ENCODE measurements at regions not wholly inside any gene's neighbourhood (a gene's known extent, or its start where the extent isn't known, plus 50 kb on each side); places are given as distances from the start of the nearest gene placed in this dataset.

DNA sequence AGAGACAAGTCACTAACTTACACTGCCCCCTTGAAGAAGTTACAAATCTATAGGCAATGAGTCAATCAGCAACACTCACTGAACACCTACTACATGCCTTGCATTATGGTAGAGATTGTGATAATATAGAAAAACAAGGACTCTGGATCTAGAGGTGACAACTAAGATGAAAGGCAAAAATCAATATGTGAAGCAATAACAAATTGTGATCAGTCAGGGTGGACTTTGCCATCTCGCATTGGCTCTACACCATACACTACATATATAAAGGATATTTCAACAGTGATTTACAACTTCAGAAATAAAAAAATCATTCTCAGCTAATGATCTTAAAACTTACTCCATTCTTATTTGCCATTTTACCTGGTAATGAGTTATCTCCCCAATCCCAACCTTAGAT, 210.7 kb upstream of the CD96 start:
- TF ChIP-seq, protein P1, sequence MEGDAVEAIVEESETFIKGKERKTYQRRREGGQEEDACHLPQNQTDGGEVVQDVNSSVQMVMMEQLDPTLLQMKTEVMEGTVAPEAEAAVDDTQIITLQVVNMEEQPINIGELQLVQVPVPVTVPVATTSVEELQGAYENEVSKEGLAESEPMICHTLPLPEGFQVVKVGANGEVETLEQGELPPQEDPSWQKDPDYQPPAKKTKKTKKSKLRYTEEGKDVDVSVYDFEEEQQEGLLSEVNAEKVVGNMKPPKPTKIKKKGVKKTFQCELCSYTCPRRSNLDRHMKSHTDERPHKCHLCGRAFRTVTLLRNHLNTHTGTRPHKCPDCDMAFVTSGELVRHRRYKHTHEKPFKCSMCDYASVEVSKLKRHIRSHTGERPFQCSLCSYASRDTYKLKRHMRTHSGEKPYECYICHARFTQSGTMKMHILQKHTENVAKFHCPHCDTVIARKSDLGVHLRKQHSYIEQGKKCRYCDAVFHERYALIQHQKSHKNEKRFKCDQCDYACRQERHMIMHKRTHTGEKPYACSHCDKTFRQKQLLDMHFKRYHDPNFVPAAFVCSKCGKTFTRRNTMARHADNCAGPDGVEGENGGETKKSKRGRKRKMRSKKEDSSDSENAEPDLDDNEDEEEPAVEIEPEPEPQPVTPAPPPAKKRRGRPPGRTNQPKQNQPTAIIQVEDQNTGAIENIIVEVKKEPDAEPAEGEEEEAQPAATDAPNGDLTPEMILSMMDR (IDR thresholded peaks at IDR 0.05; ENCODE audit: low read depth, low read length): no peak
- no peak for DNase-seq (ENCODE audit: extremely low read depth, low read depth)

DNA sequence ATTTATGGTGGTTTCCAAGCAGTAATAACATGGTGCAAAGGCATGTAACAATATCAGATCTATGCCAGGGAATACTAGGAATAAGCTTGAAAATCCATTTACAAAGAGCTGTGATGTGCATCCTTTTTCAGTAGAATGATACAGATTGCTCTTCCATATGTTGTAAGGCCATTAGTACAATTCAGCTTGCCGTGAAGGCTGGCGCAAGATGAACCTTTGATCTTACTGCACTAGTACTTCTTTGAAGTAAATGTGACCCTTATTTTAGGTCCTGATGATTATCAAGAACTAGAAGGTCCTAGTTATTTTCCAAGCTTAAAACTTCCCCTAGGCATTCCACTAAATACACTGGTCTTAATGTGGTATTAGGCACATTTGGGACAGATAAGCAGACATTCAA, 210.1 kb upstream of the CD96 start:
- DNase-seq (ENCODE audit: extremely low read depth, low read depth): no peak
- TF ChIP-seq, protein P1 (IDR thresholded peaks at IDR 0.05; ENCODE audit: low read depth, low read length): no peak

DNA sequence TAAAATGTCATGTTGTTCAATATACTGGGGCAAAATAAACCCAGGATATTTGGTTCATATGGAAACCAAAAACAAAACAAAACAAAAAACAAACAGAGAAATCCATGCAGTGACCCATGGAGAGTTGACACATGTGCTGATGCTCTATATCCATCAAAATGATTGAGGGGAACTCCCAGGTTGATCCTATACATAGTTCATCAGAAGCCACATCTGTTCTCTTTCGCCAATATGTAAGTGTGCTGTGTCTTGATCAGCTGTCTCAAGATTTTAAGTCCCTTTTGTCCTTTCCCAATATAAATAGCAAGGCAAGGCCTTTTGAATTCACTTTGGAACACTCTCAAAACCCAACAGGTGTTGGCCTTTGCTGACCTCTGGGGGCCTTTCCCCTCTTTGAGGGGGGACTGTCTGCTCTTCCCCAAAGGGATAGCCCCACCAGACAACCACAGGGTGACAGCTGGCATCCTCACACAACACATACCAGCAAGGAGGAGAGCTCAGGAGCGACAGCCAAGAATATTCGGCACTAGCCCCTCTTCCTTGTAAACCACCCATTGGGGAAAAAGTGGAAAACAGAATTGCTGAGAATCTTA, 209.4 kb upstream of the CD96 start:
- TF ChIP-seq, protein P1 (IDR thresholded peaks at IDR 0.05; ENCODE audit: low read depth, low read length): no peak
- DNase-seq (ENCODE audit: extremely low read depth, low read depth): no peak

- TF ChIP-seq, protein P1 (IDR thresholded peaks at IDR 0.05; ENCODE audit: low read depth, low read length): no peak
- DNase-seq (ENCODE audit: extremely low read depth, low read depth): no peak
Measured at GRCh38 chr3:111333642-111334041, 208.4 kb upstream of the CD96 start.

DNA sequence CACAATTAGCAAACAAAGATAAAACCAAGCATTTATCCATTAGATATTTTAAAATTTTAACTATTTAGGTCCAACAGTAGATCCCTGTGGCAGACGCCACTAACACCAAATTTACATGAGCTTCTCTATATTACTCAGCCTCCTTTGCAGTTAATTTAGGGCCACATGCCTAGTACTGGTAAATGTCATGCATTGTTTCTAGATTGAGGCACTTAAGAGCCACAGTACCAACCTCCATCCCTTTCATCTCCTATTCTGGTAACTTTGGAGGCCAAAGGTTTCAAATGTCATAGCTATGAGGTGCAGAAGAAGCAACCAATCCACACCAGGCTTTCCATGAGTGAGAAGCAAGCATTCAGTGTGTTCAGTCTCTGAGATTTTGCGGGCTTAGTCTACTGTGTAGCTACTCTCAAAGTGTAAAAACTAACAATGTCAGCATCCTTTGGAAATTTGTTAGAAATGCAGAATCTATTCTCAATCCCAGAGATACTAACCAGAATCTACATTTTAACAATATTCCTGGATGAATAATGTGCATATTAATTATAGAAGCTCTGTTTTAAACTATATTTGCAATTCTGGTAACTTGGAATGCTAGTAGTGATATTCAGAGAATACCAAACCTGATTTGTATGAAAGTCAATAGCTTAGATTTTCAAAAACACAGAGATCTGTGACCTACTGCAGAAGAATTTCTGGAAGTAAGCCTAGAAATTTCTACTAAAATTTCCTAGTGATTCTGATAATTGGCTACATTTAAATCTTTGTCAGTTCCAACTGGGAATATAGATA, 206.3 kb upstream of the CD96 start:
- DNase-seq (ENCODE audit: extremely low read depth, low read depth): no peak

DNA sequence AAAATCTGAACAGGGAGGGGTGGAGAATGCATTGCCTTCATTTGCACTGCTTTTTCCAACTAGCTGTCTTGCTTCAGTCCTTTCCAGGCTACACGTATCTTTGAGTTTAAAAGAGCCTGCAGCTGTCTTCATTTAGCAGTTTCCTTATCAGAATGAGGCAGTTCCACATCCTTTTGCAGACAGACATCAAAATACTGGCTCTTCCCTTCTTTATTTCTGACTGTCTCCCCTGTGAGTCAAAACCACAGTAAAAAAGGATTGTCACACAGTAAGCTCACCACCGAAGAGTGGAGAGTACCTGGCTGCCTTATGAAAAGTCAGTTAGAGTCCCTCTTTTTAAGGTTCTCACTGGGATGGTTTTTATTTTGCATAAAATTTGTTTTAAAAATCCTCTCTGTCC, 205.5 kb upstream of the CD96 start:
- DNase-seq (ENCODE audit: extremely low read depth, low read depth): no peak
- TF ChIP-seq, protein P1 (IDR thresholded peaks at IDR 0.05; ENCODE audit: low read depth, low read length): no peak

More for the DNA sequence above, 206.3 kb upstream of the CD96 start:
- TF ChIP-seq, protein P1 (IDR thresholded peaks at IDR 0.05; ENCODE audit: low read depth, low read length): no peak

- TF ChIP-seq, protein P1 (IDR thresholded peaks at IDR 0.05; ENCODE audit: low read depth, low read length): peak; percentile 88
- peak; percentile 61 for DNase-seq (ENCODE audit: extremely low read depth, low read depth)
Measured at GRCh38 chr3:111338059-111338698, 203.8 kb upstream of the CD96 start.

Data from AG09319 (cell line).